ENCODE measurements at regions not wholly inside any gene's neighbourhood (a gene's known extent, or its start where the extent isn't known, plus 50 kb on each side); places are given as distances from the start of the nearest gene placed in this dataset.

DNA sequence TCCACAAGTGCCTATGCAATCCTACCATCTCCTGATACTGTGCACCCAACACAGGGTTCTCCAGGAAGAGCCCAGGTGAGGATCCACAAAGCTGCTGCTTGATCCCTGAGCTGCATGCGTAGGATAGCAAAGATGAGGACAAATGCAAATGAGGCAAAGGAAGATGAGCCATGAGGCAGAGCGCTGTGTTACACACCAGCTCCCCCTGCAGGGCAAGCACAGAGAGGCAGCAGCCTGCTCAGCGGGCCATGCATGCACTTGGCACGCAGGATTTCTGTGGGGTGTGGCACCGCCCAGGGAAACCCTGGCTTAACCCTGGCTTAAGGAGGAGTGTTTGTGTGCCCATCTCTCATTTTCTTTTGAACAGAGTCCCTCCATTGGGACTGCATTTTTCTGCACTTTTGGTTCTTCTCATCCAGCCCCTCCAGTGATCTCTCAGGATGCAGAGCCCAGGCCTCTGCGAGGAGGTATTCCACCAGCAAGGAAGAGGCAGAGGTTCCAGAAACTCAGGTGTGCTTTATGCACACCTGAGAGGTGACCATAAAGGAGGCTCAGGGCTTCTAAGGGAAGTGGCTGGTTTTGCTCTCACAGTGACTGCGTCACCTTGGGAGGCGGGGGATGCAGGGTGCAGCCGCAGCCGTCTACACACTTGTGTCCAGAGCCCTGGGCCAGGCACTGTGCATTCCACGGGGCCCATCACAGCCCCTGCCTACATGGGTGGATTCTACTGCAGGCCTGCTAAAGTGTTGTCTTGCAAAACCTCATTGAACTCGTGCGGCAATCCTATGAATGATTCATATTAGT lies 973.3 kb upstream of the TMEM132C start:
- peak; percentile 97 for TF ChIP-seq CTCF (IDR thresholded peaks at IDR 0.05)
- no peak for TF ChIP-seq ZFX (IDR thresholded peaks at IDR 0.05; ENCODE audit: borderline replicate concordance)
- H3K27ac ChIP-seq, result no peak overlapping the region

DNA sequence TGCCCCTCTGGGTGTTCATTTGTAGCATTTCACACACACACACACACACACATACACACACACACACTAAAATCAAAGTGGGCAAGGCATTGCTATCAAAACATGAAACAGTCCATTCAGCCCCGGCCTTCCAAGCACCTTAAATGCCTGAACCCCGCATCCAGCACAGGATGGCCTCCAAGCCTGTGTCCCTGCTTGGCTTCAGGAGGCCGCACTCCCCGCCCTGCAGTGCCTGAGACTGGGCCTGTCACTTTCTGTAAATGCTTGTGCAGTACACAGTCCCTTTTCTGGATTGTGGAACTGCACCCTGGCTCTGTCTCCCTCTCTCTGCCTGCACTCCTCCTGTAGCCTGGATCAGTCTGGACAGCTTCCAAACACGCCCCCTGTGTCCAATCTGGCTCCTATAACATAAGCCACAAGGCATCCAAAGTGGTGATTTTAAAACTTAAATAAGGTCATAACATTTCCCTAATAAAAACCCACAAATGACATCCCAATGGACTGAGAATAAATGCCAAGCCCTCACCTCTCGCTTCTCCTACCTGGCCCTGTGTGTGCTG lies 972.2 kb upstream of the TMEM132C start:
- no peak overlapping the region for H3K27ac ChIP-seq
- TF ChIP-seq CTCF (IDR thresholded peaks at IDR 0.05), result no peak
- TF ChIP-seq ZFX (IDR thresholded peaks at IDR 0.05; ENCODE audit: borderline replicate concordance), result no peak

DNA sequence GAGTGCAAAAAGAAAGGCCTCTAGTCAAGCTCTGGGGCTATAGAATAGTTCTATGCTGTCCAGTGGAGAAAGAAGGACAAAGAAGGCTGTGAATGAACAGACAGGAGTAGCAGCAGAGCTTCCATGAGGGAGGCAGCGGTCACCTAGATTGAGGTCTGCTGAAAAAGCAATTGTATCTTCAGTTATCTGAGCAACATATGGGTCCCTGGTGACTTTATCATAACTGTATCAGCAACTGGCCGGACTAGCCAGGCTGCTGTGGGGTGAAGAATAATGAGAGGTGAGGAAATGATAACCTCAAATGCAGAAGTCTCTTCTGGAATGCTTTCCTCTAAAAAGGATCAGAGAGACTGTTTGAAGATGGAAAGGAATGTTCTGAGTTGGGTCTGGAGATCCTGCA lies 971.3 kb upstream of the TMEM132C start:
- no peak for TF ChIP-seq ZFX (IDR thresholded peaks at IDR 0.05; ENCODE audit: borderline replicate concordance)
- TF ChIP-seq CTCF (IDR thresholded peaks at IDR 0.05), result no peak
- no peak overlapping the region for H3K27ac ChIP-seq

- H3K27ac ChIP-seq, result no peak overlapping the region
- TF ChIP-seq CTCF (IDR thresholded peaks at IDR 0.05), result no peak
- TF ChIP-seq ZFX (IDR thresholded peaks at IDR 0.05; ENCODE audit: borderline replicate concordance), result no peak
Measured at GRCh38 chr12:127296591-127296990, 970.4 kb upstream of the TMEM132C start.

DNA sequence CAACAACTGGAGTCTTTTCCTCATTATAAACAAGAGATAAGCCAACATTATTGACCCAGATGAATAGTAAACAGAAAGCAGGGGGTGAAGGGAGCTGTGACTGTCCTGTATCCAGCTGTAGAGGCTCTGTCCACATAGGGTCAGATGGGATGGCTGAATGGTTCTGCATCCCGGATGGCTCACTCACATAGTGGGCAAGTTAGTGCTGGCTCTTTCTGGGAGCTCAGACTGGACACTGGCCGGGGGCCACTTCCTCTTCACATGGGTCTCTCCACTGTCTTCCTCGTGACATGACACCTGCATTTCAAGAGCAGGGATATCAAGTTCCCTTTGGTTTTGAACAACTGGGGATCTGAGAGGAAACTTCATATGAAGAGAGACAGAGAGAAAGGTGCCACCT lies 969.6 kb upstream of the TMEM132C start:
- no peak overlapping the region for H3K27ac ChIP-seq
- TF ChIP-seq ZFX (IDR thresholded peaks at IDR 0.05; ENCODE audit: borderline replicate concordance) (no peak), CTCF (IDR thresholded peaks at IDR 0.05) (no peak)

- no peak for TF ChIP-seq CTCF (IDR thresholded peaks at IDR 0.05)
- no peak for TF ChIP-seq ZFX (IDR thresholded peaks at IDR 0.05; ENCODE audit: borderline replicate concordance)
- no peak overlapping the region for H3K27ac ChIP-seq
Measured at GRCh38 chr12:127300075-127300474, 966.9 kb upstream of the TMEM132C start.

DNA sequence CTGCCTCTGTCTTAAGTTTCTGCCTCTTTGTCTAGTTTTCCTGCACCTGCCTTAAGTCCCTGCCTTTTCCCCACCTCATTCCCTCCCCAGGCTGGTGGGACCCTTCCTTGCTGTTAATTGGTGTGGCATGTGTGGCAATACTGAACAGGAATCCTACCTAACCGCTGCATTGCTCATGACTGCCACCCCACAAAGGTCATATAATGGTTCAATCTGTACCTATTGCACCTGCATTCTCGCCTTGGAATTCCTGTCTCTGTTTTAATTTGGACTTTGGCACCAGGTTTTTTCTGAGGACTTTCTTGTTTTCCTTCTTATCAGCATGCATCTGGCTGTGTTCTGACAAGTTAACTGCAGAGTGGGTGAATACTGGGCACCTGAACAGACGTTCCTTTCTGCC lies 966.2 kb upstream of the TMEM132C start:
- no peak overlapping the region for H3K27ac ChIP-seq
- TF ChIP-seq CTCF (IDR thresholded peaks at IDR 0.05) (no peak), ZFX (IDR thresholded peaks at IDR 0.05; ENCODE audit: borderline replicate concordance) (no peak)
